Femur (tissue), 1 donor: ENCODE measurements at regions not wholly inside any gene's neighbourhood (a gene's known extent, or its start where the extent isn't known, plus 50 kb on each side); places are given as distances from the start of the nearest gene placed in this dataset.

Source experiments
- DNase-seq: peaks from one replicate; pipeline ENCODE4 v3.0.0-alpha.2; 2017

- DNase-seq, result no peak
Measured at GRCh38 chr4:54547299-54548097, 110.3 kb upstream of the KIT start.

DNA sequence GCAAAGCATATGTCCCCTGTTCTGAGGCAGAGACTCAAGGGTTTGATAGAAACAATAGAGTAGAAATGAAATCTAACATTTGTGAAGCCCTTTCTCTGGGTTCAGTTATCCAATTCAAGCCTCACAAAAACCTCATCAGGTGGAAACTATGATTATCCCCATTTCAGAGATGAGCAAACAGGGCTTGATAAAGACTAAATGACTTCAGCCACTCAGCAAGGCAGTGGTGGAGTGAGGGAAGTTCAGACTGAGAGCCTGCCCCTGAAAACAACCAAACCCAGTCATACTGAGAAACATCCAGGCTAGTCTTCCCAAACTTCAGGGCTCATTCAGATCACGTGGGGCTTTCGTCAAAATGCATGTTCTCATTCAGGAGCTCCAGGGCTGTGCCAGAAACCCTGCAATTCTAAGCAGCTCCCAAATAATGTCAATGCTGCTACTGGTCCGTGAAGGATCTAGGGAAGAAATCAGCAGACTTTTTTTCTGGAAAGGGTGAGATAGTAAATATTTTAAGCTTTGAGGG is 109.6 kb upstream of the KIT start:
- no peak for DNase-seq

GRCh38 chr4:54548831-54549460 is 108.8 kb upstream of the KIT start:
- DNase-seq, result no peak

DNA sequence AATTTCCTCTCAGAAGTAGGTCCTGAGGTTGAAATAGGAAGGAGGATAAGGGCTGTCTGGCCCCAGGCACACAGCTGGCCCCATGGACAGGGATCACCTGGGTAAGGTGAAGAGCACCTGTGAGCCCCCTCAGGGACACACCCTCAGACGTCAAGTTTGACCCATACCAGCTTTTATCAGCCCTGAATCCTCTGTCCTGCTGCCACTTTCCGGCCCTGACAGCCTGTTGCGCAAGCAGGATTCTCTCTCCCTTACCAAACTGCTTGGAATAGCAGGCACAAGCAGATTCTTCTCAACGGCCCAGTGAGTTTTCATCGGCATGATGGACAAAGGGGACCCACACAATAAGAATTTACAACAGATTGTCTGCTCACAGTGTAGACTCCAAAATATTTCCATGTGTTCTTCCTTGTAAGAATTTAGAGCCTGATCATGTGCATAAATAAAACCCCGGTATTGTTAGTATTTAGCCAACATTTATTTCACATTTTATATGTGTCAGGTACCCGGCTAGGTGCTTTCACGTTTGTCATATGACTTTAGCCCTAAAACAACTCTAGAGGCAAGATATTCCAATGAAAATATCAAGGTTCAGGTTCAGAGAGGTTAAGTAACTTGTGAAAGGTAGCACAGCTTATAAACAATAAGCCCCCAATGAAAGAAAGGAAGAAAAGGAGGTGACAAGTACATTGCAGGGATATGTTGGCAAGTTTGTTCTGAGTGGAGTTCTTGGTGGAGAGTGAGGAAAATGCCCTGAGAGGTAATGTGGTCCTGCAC is 107.2 kb upstream of the KIT start:
- no peak for DNase-seq

- no peak for DNase-seq
Measured at GRCh38 chr4:54553001-54553400, 104.8 kb upstream of the KIT start.

- DNase-seq, result no peak
Measured at GRCh38 chr4:54554339-54554990, 103.3 kb upstream of the KIT start.

DNA sequence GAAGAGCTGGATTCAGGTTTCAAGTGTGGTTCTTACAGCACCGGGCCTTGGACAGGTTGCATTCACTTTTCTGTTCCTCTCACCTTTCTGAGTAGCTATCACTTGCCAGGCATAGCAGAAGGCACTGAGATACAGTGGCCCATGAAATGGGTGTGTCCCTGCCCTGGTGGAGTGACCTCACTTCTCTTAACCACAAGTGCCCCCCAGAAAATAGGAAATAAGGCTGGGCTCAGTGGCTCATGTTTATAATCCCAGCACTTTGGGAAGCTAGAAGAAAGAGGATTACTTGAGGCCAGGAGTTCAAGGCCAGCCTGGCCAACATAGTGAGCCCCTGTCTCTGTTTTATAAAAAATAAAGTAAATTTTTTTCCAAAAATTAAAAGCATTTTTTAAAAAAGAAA is 101.7 kb upstream of the KIT start:
- DNase-seq, result no peak

- no peak for DNase-seq
Measured at GRCh38 chr4:54556587-54556986, 101.2 kb upstream of the KIT start.

DNA sequence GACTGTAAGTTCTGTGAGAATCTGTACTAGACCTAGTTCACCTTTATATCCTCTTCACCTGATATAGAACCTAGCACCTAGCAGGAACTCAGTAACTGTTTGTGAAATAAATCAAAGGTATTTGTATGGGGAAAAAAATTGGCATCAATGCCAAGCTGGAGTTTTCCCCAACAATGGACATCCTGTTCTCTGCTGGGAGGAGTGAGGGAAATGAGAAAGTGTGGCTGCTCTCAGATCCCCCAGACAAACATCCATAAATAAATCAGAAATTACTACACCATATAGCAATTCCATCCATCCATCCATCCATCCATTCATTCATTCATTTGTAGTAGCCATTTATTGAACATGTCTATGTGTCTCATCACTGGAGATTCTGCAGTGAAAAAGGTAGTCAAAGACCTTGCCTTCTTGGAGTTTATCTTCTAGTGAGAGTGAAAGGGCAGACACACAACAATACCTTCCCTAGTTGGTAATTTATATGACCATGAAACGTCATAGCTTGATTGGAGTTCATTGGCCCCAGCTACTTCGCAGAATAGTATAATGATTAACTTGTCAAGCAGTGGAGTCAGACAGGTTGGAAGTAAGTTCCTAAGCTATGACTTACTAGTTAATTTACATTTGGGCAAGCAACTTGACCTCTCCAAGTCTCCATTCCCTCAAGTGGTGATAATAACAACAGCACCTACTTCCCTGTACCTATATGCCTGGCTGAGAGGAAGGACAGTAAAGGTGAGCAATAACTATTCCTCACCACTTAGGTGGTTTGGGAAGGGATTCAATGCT is 98.7 kb upstream of the KIT start:
- no peak for DNase-seq

DNA sequence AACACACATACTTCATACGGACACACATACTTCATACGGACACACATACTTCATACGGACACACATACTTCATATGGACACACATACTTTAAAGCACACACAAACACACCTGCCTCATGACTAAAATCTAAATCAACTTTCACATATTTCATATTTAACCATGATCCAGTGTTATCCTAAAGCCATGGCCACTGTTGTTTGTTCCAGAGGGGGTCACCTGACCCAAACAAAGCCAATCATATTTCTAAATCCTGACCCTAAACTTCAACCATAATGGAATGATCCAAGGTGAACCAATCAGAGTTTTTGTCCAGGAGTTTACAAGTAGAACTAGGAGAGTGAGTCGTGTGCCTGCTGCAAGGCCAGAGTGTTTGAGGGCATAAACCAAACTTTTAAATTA is 97.2 kb upstream of the KIT start:
- DNase-seq, result no peak

DNA sequence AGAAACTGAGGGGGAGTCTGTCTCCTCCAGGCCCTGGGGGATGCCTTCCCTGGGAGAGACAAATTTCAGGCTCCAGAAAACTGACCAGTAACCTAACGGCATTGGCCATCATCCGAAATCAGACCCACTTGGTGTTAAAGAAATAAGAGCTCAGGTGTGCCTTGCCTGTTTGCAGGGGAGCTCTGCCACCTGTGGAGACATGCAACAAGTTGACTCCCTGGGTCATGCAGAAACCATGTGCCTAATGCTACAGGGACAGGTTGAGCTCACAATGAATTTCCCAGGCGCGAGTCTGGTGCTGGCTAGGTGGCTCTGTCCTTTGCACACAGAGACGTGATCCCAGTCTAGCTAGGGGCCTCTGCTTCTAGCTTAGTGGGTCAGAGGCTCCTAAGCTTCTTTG is 95.8 kb upstream of the KIT start:
- no peak for DNase-seq

- no peak for DNase-seq
Measured at GRCh38 chr4:54566608-54567007, 91.1 kb upstream of the KIT start.

- no peak for DNase-seq
Measured at GRCh38 chr4:54567327-54567726, 90.4 kb upstream of the KIT start.

DNA sequence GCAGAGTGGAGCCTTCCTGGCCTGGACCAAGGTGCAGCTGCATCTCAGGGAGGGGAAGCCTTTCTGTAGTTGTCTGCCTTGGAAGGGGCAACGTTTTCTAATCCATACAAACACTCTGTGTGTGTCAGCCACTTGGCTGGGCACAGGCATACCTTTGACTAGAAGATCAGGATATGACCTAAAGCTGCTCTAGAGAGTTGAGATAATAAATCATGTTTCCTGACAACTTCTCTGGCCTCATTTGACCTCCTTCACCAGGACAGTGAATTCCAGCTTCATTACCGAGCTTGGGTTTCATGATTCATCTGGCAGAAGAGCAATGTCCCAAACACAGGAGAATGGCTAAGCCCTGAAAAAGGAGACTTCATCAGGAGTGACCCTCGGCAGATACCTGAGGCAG is 89.6 kb upstream of the KIT start:
- DNase-seq, result no peak

DNA sequence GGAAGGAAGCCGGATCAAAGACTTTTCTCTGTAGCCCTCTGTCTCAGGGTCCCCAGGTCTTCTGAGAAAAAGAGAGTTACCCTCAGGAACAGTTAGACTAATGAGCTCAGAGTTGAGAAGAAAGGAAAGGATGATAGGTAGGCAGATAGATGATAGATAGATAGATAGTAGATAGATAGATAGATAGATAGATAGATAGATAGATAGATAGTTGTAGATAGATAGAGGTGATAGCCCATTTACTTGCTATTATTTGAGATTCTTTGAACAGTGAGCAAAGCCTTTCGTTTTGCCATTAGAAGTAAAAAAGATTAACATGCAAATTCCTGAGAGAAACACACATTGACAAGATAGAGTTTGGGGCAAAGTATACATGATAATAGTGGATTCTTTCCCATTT is 86.9 kb upstream of the KIT start:
- no peak for DNase-seq

GRCh38 chr4:54571293-54572151 is 86.2 kb upstream of the KIT start:
- DNase-seq, result no peak

DNA sequence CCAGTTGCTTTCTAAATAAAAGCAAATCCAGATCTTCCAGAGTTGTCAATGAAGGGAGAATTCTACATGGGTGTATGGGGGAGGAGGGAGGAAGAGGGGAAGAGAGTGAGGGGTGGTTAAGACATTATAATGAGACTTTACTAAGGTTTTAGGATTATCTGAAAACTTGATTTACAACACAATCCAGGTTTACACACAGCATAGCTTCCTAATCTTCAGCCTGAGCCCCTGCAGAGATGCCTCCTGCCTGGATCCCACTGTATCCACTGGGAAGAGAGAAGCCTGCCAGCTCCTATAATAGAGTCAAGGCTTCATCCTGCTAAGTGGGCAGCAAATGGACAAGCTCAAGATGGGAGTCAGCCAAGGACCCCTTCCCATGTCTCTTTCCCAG is 85.6 kb upstream of the KIT start:
- DNase-seq, result no peak

DNA sequence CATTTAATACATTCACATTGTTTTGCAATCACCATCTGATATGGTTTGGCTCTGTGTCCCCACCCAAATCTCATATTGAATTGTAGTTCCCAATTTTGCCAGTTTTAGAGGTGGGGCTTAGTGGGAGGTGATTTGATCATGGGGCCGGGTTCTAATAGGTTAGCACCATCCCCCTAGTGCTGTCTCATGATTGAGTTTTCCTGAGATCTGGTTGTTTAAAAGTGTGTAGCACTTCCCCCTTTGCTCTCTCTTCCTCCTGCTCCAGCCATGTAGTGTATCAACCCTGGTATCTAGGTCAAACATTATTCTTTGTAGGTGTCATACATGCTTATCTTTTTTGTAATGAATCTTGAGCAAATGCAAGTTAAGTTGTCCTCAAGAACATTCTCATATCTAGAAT is 83.3 kb upstream of the KIT start:
- DNase-seq, result no peak

GRCh38 chr4:54575919-54576318 is 81.8 kb upstream of the KIT start:
- no peak for DNase-seq

DNA sequence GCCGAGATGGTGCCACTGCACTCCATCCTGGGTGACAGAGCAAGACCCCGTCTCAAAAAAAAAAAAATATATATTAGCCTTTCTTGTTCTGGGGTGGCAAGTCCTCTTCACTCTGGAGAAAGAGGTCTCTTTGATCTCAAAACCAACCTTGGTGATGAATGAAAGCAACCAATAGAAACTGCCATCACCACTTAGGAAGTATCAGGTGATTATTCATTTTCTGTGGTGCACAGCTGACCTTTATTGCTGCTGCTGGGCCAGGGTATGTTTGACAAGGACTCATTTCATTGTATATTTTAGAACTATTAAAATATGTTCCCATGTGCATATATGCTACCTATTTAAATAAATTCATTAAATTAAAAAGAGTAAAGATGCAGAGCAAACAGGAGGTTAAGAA is 76.0 kb upstream of the KIT start:
- DNase-seq, result no peak

DNA sequence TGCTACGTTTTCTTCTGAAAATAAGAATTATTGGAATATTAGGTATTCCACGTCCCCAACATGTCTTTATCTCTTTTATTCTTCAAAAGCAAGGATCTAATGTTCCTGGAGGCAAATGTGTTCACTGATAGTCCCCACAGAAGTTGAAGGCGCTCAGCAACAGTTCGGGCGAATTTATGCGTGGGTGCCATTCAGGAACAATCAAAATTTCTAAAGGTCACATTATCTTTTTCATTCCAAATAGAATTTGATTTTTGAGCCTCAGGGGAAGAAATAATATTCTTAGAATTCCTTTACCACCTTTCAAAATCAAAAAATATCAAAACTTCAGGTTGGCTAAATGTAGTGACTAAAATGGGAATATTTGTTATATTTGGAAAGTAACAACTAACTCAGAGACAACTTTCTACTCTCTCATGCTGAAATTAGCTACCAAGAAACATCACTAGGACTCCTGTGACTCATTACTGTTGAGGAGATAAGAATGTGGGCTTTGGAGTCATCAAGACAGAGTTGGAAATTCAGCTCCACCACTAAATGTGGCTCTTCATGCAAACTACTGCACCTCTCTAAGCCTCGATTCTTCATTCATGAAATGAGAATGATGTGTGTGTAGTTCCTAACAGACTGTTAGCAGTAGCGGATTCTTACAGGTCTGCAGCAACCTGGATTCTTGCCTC is 72.3 kb upstream of the KIT start:
- no peak for DNase-seq
